ENCODE measurements at regions not wholly inside any gene's neighbourhood (a gene's known extent, or its start where the extent isn't known, plus 50 kb on each side); places are given as distances from the start of the nearest gene placed in this dataset. TPM values are rescaled to one million over a fixed set of nuclear protein-coding genes. Genes with fewer than 3 reads are reported as not detected.

GRCh38 chr6:25223490-25223991 is 55.6 kb upstream of the CARMIL1 start:
- peak overlapping the region; percentile 67 for H3K4me2 ChIP-seq
- H3K36me3 ChIP-seq (replicated peaks; ENCODE audit: insufficient read depth, low read depth), result no peaks in the 10 kb centered on the region
- H2AFZ ChIP-seq, result no peak overlapping the region
- no peak overlapping the region for H3K27ac ChIP-seq
- WGBS (ENCODE audit: low lambda C conversion rate, missing lambda C conversion rate), result 20% methylated on average over 4 of the region's 4 CpGs
- no peaks in the 10 kb centered on the region for H4K20me1 ChIP-seq (ENCODE audit: insufficient read depth, poor library complexity, severe bottlenecking)
- no peaks in the 10 kb centered on the region for H3K9me3 ChIP-seq (ENCODE audit: low read depth)
- no peaks in the 10 kb centered on the region for H3K79me2 ChIP-seq
- H3K27me3 ChIP-seq, result no peaks in the 10 kb centered on the region
- H3K4me1 ChIP-seq (ENCODE audit: insufficient read depth), result no peaks in the 10 kb centered on the region
- H3K4me3 ChIP-seq, result no peak overlapping the region
- DNase-seq (ENCODE audit: low spot score), result peak; percentile 84
- TF ChIP-seq CTCF (IDR thresholded peaks at IDR 0.05; ENCODE audit: poor library complexity), result peak; percentile 94
- TF ChIP-seq EZH2 (IDR thresholded peaks at IDR 0.05; ENCODE audit: borderline replicate concordance), result no peak
- no peaks in the 10 kb centered on the region for H3K9me2 ChIP-seq (replicated peaks; ENCODE audit: insufficient read depth)

GRCh38 chr6:25224242-25224641 is 54.9 kb upstream of the CARMIL1 start:
- TF ChIP-seq EZH2phosphoT487 (IDR thresholded peaks at IDR 0.05; ENCODE audit: low read depth, severe bottlenecking, unreplicated experiment) (no peak), CTCF (IDR thresholded peaks at IDR 0.05; ENCODE audit: poor library complexity) (no peak), EZH2 (IDR thresholded peaks at IDR 0.05; ENCODE audit: borderline replicate concordance) (no peak)
- Histone ChIP-seq H3K79me2 (no peaks in the 10 kb centered on the region), H3K36me3 (replicated peaks; ENCODE audit: insufficient read depth, low read depth) (no peaks in the 10 kb centered on the region), H3K4me1 (ENCODE audit: insufficient read depth) (peaks cover under 1% of the 10 kb centered on the region), H3K27me3 (no peaks in the 10 kb centered on the region), H2AFZ (no peak overlapping the region), H3K4me3 (no peak overlapping the region), H3K4me2 (no peak overlapping the region), H3K9me3 (ENCODE audit: low read depth) (no peaks in the 10 kb centered on the region), H3K9me2 (replicated peaks; ENCODE audit: insufficient read depth) (no peaks in the 10 kb centered on the region), H3K27ac (no peak overlapping the region), H4K20me1 (ENCODE audit: insufficient read depth, poor library complexity, severe bottlenecking) (no peaks in the 10 kb centered on the region)
- DNase-seq (ENCODE audit: low spot score), result no peak
- 96% methylated on average over 4 of the region's 4 CpGs for WGBS (ENCODE audit: low lambda C conversion rate, missing lambda C conversion rate)

- H3K9me2 ChIP-seq (replicated peaks; ENCODE audit: insufficient read depth), result no peaks in the 10 kb centered on the region
- H3K27ac ChIP-seq, result no peak overlapping the region
- no peaks in the 10 kb centered on the region for H3K9me3 ChIP-seq (ENCODE audit: low read depth)
- TF ChIP-seq CTCF (IDR thresholded peaks at IDR 0.05; ENCODE audit: poor library complexity) (no peak), EZH2 (IDR thresholded peaks at IDR 0.05; ENCODE audit: borderline replicate concordance) (no peak), EZH2phosphoT487 (IDR thresholded peaks at IDR 0.05; ENCODE audit: low read depth, severe bottlenecking, unreplicated experiment) (no peak)
- H4K20me1 ChIP-seq (ENCODE audit: insufficient read depth, poor library complexity, severe bottlenecking), result no peaks in the 10 kb centered on the region
- H2AFZ ChIP-seq, result no peak overlapping the region
- peaks cover 11% of the 10 kb centered on the region for H3K4me1 ChIP-seq (ENCODE audit: insufficient read depth)
- no peak overlapping the region for H3K4me2 ChIP-seq
- no peak overlapping the region for H3K4me3 ChIP-seq
- H3K27me3 ChIP-seq, result no peaks in the 10 kb centered on the region
- no peaks in the 10 kb centered on the region for H3K79me2 ChIP-seq
- DNase-seq (ENCODE audit: low spot score), result no peak
- no peaks in the 10 kb centered on the region for H3K36me3 ChIP-seq (replicated peaks; ENCODE audit: insufficient read depth, low read depth)
Observed at GRCh38 chr6:25227854-25228253, 51.3 kb upstream of the CARMIL1 start.

Small RNAs in the stretch of these regions (small RNA-seq; reads per million reads assigned to genes)
- gene RN7SL334P, result not detected

All from hepatocyte (in vitro differentiated cells).